Chondrocyte (in vitro differentiated cells): ENCODE measurements at regions not wholly inside any gene's neighbourhood (a gene's known extent, or its start where the extent isn't known, plus 50 kb on each side); places are given as distances from the start of the nearest gene placed in this dataset.
A peak's percentile ranks its signal among the peaks of the same experiment; 100 is the strongest.

Source experiments
- DNase-seq: peaks from one replicate; pipeline ENCODE4 v3.0.0; 2021; ENCODE audit warnings: mixed read lengths, low spot score
- H3K27ac Mint-ChIP-seq: one replicate; pipeline ENCODE4 v1.8.0; 2021; ENCODE audit warnings: mild to moderate bottlenecking, moderate library complexity, mixed read lengths; ENCODE audit not compliant: unreplicated experiment
- H3K27me3 Mint-ChIP-seq: 2 replicates; pipeline ENCODE4 v1.8.0; 2021; ENCODE audit warnings: low read depth, mixed read lengths
- H3K36me3 Mint-ChIP-seq: 2 replicates; pipeline ENCODE4 v1.8.0; 2021; ENCODE audit warnings: low read depth, mixed read lengths
- H3K4me1 Mint-ChIP-seq: 2 replicates; pipeline ENCODE4 v1.8.0; 2021; ENCODE audit warnings: low read depth, mild to moderate bottlenecking, mixed read lengths
- H3K4me3 Mint-ChIP-seq: one replicate; pipeline ENCODE4 v1.8.0; 2021; ENCODE audit warnings: mild to moderate bottlenecking, moderate library complexity, mixed read lengths; ENCODE audit not compliant: unreplicated experiment
- H3K9me3 Mint-ChIP-seq: 2 replicates; pipeline ENCODE4 v1.8.0; 2021; ENCODE audit warnings: low read depth, mixed read lengths
- TF ChIP-seq, protein P1 (sequence below): fragments of 200-600 bp; sonication (generic); IDR thresholded peaks from 2 replicates; pipeline ENCODE4 v1.5.0; 2021; ENCODE audit warnings: antibody characterized with exemption, mild to moderate bottlenecking, moderate library complexity

- TF ChIP-seq, protein P1, sequence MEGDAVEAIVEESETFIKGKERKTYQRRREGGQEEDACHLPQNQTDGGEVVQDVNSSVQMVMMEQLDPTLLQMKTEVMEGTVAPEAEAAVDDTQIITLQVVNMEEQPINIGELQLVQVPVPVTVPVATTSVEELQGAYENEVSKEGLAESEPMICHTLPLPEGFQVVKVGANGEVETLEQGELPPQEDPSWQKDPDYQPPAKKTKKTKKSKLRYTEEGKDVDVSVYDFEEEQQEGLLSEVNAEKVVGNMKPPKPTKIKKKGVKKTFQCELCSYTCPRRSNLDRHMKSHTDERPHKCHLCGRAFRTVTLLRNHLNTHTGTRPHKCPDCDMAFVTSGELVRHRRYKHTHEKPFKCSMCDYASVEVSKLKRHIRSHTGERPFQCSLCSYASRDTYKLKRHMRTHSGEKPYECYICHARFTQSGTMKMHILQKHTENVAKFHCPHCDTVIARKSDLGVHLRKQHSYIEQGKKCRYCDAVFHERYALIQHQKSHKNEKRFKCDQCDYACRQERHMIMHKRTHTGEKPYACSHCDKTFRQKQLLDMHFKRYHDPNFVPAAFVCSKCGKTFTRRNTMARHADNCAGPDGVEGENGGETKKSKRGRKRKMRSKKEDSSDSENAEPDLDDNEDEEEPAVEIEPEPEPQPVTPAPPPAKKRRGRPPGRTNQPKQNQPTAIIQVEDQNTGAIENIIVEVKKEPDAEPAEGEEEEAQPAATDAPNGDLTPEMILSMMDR = peak; percentile 48
- Mint-ChIP-seq H3K27me3 (no peaks in the 10 kb centered on the region), H3K27ac (no peak overlapping the region), H3K4me3 (no peak overlapping the region), H3K4me1 (peaks cover 32% of the 10 kb centered on the region), H3K9me3 (no peaks in the 10 kb centered on the region), H3K36me3 (no peaks in the 10 kb centered on the region)
- no peak for DNase-seq
These were observed 255.0 kb upstream of the SNX7 start for GRCh38 chr1:98406352-98407088.

GRCh38 chr1:98405581-98406074, 255.9 kb upstream of the SNX7 start:
- TF ChIP-seq, protein P1 = no peak
- no peaks in the 10 kb centered on the region for H3K27me3 Mint-ChIP-seq
- H3K36me3 Mint-ChIP-seq = no peaks in the 10 kb centered on the region
- no peak for DNase-seq
- no peak overlapping the region for H3K27ac Mint-ChIP-seq
- H3K4me3 Mint-ChIP-seq = no peak overlapping the region
- H3K9me3 Mint-ChIP-seq = no peaks in the 10 kb centered on the region
- H3K4me1 Mint-ChIP-seq = peaks cover 32% of the 10 kb centered on the region

DNA sequence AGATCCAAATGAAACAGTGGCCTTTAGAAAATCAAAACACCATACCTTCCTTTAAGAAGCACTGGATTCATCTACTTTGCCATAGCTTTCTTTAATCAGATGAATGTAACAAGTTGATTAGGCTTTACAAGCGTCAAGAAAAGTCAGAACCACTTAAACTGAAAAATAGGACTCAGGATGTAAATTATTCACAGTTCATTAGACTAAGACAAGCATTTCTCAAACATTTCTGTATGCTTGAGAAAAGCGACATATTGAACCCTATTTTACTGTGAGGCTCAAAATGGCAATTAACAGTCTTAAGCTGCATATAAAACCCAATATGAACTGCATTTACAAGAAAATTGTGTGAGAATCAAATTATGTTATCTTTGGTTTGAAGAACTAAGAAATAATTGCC, 256.7 kb upstream of the SNX7 start:
- no peaks in the 10 kb centered on the region for H3K36me3 Mint-ChIP-seq
- TF ChIP-seq, protein P1 = no peak
- DNase-seq = no peak
- no peak overlapping the region for H3K27ac Mint-ChIP-seq
- no peaks in the 10 kb centered on the region for H3K27me3 Mint-ChIP-seq
- H3K4me3 Mint-ChIP-seq = no peak overlapping the region
- H3K4me1 Mint-ChIP-seq = peaks cover 32% of the 10 kb centered on the region
- H3K9me3 Mint-ChIP-seq = no peaks in the 10 kb centered on the region

- H3K4me1 Mint-ChIP-seq = peaks cover 35% of the 10 kb centered on the region
These were observed 257.5 kb upstream of the SNX7 start for GRCh38 chr1:98403963-98404480.

GRCh38 chr1:98402860-98403259, 258.7 kb upstream of the SNX7 start:
- TF ChIP-seq, protein P1 = no peak
- H3K27ac Mint-ChIP-seq = no peak overlapping the region
- no peak overlapping the region for H3K4me3 Mint-ChIP-seq
- no peaks in the 10 kb centered on the region for H3K36me3 Mint-ChIP-seq
- no peaks in the 10 kb centered on the region for H3K9me3 Mint-ChIP-seq
- DNase-seq = no peak
- peaks cover 46% of the 10 kb centered on the region for H3K4me1 Mint-ChIP-seq
- H3K27me3 Mint-ChIP-seq = no peaks in the 10 kb centered on the region

More at GRCh38 chr1:98403963-98404480, 257.5 kb upstream of the SNX7 start:
- TF ChIP-seq, protein P1 = no peak
- DNase-seq = no peak
- Mint-ChIP-seq H3K4me3 (no peak overlapping the region), H3K36me3 (no peaks in the 10 kb centered on the region), H3K27ac (no peak overlapping the region), H3K9me3 (no peaks in the 10 kb centered on the region), H3K27me3 (no peaks in the 10 kb centered on the region)
